Activated naive CD8-positive, alpha-beta T cell treated with anti-CD3 and anti-CD28 coated beads for 36 hours (primary cell): ENCODE measurements at regions not wholly inside any gene's neighbourhood (a gene's known extent, or its start where the extent isn't known, plus 50 kb on each side); places are given as distances from the start of the nearest gene placed in this dataset.

Experiments
- DNase-seq: peaks from one replicate; pipeline ENCODE4 v3.0.0; 2021
- H3K27ac Mint-ChIP-seq: one replicate; pipeline ENCODE4 v1.8.0; 2022; ENCODE audit warnings: mild to moderate bottlenecking, moderate library complexity, mixed read lengths
- H3K27me3 Mint-ChIP-seq: one replicate; pipeline ENCODE4 v1.8.0; 2022; ENCODE audit warnings: mild to moderate bottlenecking, mixed read lengths
- H3K36me3 Mint-ChIP-seq: one replicate; pipeline ENCODE4 v1.8.0; 2021; ENCODE audit warnings: mild to moderate bottlenecking, mixed read lengths
- H3K4me1 Mint-ChIP-seq: one replicate; pipeline ENCODE4 v1.8.0; 2021; ENCODE audit warnings: mixed read lengths
- H3K4me3 Mint-ChIP-seq: one replicate; pipeline ENCODE4 v1.8.0; 2022; ENCODE audit warnings: mild to moderate bottlenecking, moderate library complexity, mixed read lengths
- H3K9me3 Mint-ChIP-seq: one replicate; pipeline ENCODE4 v1.8.0; 2022; ENCODE audit warnings: mixed read lengths

DNA sequence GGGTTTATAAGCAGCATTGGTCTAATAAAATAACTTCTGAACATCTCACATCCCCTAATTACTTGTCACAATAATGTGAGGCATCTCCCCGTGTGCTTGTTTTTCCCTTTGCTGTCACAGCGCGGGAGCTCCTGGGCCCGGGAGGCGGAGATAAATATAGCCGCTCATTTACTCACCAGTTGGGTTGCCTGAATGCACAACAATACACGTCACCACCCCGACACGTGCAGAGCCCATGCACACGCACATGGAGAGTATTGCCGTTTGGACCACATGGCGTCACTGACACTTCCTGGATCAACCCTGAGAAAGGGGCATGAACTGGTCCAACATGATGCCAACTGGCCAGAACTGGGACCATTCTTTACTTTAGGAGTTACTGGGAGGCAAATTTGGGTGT lies 76.2 kb downstream of the MRPL46 start:
- Mint-ChIP-seq H3K27me3 (no peaks in the 10 kb centered on the region), H3K9me3 (no peaks in the 10 kb centered on the region), H3K36me3 (no peaks in the 10 kb centered on the region), H3K4me1 (no peaks in the 10 kb centered on the region), H3K27ac (no peak overlapping the region), H3K4me3 (no peak overlapping the region)
- DNase-seq, result no peak

DNA sequence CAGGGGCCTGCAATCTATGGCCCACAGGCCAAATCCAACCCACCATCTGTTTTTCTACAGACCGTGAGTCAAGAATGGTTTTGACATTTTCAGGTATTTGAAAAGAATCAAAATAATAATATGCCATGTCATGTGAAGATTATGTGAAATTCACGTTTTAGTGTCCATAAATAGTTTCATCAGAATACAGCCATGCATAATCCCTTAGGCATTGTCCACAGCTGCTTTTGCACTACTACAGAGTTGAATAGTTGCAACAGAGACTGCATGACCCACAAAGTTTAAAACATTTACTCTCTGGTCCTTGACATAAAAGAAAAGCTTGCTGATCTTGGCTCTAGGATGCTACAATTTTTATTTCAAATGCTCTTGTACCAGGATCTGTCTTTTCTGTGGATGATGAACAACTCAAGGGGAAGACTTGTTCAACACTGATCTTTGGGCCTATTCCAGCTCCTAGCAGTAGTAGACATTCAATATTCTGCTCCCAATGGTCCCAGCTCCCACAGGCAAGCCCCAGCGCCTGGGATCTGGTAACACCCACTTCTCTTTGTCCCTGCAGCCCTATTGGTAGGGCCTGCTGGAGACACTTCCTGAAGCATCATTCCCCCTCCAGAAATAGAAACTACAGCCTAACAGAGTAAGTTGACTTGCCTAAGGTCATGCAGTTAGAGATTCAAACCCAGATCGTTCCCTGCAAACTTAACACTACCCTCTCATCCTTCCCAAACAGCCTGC lies 76.9 kb downstream of the MRPL46 start:
- no peak overlapping the region for H3K27ac Mint-ChIP-seq
- no peaks in the 10 kb centered on the region for H3K27me3 Mint-ChIP-seq
- H3K4me1 Mint-ChIP-seq, result no peaks in the 10 kb centered on the region
- H3K36me3 Mint-ChIP-seq, result no peaks in the 10 kb centered on the region
- DNase-seq, result no peak
- H3K4me3 Mint-ChIP-seq, result no peak overlapping the region
- no peaks in the 10 kb centered on the region for H3K9me3 Mint-ChIP-seq

DNA sequence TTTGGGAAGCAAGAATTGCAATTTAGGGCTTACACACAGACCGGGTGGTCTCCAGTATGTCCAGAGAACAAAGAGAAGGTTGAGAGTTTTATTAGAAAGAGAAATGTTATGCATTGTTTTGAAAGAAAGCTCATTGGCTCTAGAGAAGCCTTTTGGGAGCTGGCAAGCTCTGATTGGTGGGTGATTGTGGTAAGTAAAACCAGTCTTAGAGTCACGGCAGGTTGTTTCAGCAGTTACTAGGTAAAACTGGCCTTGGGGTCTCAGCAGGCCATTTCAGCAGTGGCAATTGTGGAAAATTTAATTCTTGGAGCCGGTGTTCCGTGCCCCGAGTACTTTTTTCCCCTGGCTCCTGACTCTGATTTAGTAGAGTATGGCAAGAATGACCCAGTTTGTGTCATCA lies 78.1 kb downstream of the MRPL46 start:
- H3K27ac Mint-ChIP-seq, result no peak overlapping the region
- H3K9me3 Mint-ChIP-seq, result no peaks in the 10 kb centered on the region
- H3K4me3 Mint-ChIP-seq, result no peak overlapping the region
- no peak for DNase-seq
- no peaks in the 10 kb centered on the region for H3K36me3 Mint-ChIP-seq
- peaks cover 3% of the 10 kb centered on the region for H3K27me3 Mint-ChIP-seq
- no peaks in the 10 kb centered on the region for H3K4me1 Mint-ChIP-seq

DNA sequence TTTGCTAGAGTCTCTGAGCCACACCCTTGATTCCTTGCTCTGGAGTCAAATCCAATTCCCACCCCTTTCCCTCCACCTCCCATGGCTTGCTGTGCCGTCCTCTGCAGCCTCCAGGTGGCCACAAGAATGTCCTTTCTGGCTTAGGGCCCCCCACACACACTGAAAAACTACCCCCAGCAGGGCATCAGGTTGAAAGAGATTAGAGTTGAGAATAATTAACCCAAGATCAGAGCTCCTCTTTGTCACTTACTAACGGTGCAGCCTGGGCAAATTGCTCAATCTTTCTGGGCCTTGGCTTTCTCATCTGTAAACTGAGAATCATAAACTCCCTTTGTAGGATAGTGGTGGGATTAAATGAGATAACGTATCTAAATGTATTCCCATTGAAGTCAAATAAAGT lies 78.5 kb downstream of the MRPL46 start:
- no peak for DNase-seq
- H3K4me1 Mint-ChIP-seq, result no peaks in the 10 kb centered on the region
- no peak overlapping the region for H3K4me3 Mint-ChIP-seq
- no peaks in the 10 kb centered on the region for H3K36me3 Mint-ChIP-seq
- H3K9me3 Mint-ChIP-seq, result no peaks in the 10 kb centered on the region
- peaks cover 6% of the 10 kb centered on the region for H3K27me3 Mint-ChIP-seq
- no peak overlapping the region for H3K27ac Mint-ChIP-seq

DNA sequence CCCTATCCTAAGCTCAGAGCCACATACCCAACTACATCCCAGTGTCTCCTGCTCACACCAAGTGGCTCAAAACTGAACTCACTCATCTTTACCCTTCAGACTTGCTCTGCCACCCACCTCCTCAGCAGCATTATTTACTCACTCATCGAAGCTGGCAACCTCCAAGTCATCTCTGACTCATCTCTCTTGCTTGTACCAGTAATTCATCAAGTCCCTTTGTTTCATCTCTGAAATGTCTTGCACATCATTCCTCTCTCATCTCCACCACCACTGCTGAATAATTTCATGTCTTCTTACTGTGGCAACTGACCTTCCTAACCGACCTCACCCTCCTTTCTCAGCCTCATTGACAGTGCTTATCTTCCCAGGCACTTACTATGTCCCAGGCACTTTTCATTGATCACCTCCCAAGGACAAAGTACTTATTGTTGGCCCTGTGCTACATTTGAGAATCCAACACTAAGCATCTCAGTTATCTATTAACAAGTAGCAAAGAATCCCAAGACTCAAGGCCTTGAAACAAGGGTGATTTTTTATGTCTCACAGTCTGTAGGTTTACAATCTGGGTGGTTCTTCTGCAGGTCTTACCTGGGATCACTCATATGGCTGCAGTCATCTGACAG lies 82.0 kb downstream of the MRPL46 start:
- no peak overlapping the region for H3K4me3 Mint-ChIP-seq
- H3K4me1 Mint-ChIP-seq, result no peaks in the 10 kb centered on the region
- H3K27me3 Mint-ChIP-seq, result peaks cover 12% of the 10 kb centered on the region
- H3K27ac Mint-ChIP-seq, result no peak overlapping the region
- DNase-seq, result no peak
- no peaks in the 10 kb centered on the region for H3K9me3 Mint-ChIP-seq
- H3K36me3 Mint-ChIP-seq, result no peaks in the 10 kb centered on the region

DNA sequence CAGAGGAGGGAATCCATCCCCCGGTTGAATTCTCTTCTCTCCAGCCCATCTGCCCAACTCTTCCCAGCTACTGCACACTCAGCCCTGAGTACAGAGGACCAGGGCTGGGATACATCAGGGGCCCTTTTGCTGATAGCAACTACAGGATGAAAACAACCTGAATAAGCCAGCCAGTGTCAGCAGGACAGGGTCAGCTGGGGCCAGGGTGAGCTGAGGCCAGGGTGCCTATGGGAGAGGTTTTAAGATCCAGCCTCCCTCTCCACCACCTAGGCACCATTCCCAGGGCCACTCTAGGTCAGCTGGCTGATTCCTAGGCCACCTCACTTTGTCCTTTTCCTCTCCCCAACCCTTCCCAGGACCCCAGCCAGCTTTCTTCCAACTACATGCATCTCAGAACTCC lies 83.8 kb downstream of the MRPL46 start:
- no peak for DNase-seq
- no peaks in the 10 kb centered on the region for H3K4me1 Mint-ChIP-seq
- H3K27me3 Mint-ChIP-seq, result peaks cover 12% of the 10 kb centered on the region
- H3K4me3 Mint-ChIP-seq, result no peak overlapping the region
- no peaks in the 10 kb centered on the region for H3K36me3 Mint-ChIP-seq
- H3K9me3 Mint-ChIP-seq, result no peaks in the 10 kb centered on the region
- no peak overlapping the region for H3K27ac Mint-ChIP-seq

DNA sequence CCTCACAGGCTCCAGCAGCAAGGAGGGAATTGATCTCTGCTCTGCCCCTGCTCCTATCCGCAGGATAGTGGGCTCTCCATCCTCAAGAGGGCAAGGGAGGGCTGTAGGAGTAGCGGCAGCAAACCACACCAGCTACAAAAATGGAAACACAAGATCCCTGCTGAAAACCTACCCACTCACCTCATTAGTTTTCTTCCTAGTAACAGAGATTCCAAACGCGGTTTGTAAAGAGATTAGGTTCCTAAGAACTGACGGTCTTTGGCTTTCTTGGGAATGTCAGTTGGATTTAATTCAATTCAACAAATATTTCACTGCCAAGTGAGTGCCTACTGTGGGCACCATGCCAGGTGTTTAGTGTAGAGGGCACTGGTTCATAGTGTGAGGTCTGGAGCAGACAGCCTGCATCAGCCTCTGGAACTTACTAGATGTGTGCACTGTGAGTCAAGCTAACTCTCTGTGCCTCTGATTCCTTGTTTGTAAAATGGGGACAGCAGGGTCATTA lies 84.7 kb downstream of the MRPL46 start:
- H3K36me3 Mint-ChIP-seq, result no peaks in the 10 kb centered on the region

DNA sequence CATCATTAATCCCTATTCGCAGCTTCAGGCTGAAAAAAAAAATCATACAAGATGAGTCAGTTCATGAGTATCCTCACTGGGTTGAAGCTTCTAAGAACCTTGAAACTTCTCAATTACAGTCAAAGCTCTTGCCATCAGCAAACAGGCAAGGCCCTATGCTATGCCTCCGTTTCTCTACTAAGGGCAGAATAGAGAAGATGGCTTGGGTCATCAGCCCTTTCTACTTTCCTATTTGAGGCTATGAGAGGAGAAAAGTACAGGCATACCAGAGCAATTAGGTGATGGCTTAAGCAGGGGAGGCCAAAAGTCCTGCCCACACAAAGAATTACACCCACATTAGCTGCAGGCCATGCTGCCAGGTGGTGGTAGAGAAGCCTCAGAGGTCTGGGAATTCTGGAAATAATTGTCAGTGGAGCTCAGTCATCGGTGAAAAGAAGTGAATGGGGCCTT lies 89.0 kb downstream of the MRPL46 start:
- no peak for DNase-seq
- Mint-ChIP-seq H3K27ac (no peak overlapping the region), H3K4me3 (no peak overlapping the region), H3K9me3 (no peaks in the 10 kb centered on the region), H3K27me3 (peaks cover 6% of the 10 kb centered on the region), H3K36me3 (no peaks in the 10 kb centered on the region), H3K4me1 (no peaks in the 10 kb centered on the region)

More for the DNA sequence above, 84.7 kb downstream of the MRPL46 start:
- H3K27me3 Mint-ChIP-seq, result peaks cover 12% of the 10 kb centered on the region
- H3K27ac Mint-ChIP-seq, result no peak overlapping the region
- no peaks in the 10 kb centered on the region for H3K9me3 Mint-ChIP-seq
- H3K4me1 Mint-ChIP-seq, result no peaks in the 10 kb centered on the region
- no peak overlapping the region for H3K4me3 Mint-ChIP-seq
- no peak for DNase-seq

DNA sequence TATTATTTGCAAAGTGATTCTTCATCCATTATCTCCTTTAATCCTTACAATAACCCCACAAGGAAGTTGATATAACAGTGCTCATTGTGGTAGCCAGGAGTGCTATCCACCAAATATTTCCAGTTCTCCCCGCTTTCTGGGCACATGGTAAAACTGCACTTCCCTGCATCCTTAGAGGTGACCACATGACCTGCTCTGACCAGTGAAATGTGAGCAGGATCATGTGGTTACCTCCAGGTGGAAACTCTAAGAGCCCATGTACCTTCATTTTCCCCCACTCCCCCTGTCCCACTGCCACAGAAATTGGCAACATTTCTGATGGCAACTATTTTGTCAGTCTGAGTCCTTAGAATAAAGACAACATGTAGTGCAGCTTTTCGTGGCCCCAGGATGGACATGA lies 89.7 kb downstream of the MRPL46 start:
- Mint-ChIP-seq H3K27me3 (peaks cover 4% of the 10 kb centered on the region), H3K27ac (no peak overlapping the region), H3K9me3 (no peaks in the 10 kb centered on the region), H3K4me3 (no peak overlapping the region), H3K36me3 (no peaks in the 10 kb centered on the region), H3K4me1 (no peaks in the 10 kb centered on the region)
- no peak for DNase-seq

DNA sequence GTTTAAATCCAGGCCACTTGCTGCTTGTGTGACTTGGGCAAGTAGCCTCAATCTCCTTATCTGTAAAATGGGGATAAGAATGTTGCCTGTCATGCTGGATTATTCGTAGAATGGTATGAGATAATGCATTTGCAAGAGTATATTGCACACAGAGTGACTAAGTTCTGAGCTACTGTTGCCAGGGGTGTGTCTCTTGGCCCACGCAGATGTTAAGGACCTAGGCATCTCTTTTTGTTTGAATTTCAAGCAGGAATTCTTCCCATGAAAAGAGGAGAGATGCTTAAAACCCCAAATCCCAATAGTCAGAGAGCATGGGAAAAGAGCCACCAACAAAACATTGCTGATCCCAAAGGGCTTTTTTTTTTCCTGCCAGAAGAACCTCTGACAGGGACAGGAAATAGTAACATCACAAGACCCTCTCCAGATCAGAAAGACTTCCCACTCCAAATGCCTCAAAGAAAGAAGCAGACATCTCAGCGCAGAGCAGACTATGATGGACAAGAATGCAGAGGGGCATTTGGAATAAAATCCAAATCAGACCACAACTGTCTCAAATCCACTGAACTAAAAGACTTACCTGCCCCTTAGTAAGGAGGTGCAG lies 90.5 kb downstream of the MRPL46 start:
- H3K27me3 Mint-ChIP-seq, result peaks cover 4% of the 10 kb centered on the region

DNA sequence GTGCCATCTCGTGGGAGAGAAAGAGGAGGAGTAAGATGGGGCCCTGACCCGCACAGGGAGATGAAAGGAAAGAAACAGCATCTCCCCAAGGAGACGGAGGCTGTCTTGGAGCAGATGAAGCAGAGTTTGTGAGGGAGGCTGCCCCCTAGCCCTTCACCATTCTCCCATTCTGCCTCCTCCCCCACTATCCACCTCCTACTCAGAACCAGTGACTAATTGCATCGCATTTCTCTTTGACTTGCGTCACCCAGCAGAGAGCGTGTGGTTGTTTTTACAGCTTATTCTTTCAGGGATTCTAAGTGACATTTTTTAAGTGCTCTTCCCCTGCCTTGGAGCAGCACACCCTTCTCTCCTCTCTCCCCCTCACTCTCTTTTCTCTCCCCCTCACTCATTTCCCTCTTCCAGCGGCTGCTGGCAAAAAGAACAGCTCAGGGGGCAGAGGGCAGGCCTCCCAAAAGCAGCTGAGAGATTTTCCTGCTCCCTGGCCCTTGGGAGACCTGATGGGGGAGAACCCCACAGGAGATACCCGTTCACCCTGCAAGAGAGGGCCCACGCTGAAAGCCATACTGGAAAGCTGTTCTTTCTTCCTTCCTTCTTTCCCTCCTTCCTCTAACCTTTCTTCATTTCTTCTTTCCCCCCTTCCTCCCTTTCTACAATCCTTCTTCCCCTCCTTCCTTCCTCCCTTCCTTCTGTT lies 91.8 kb downstream of the MRPL46 start:
- H3K36me3 Mint-ChIP-seq, result no peaks in the 10 kb centered on the region
- no peak overlapping the region for H3K27ac Mint-ChIP-seq
- H3K9me3 Mint-ChIP-seq, result no peaks in the 10 kb centered on the region
- H3K4me1 Mint-ChIP-seq, result no peaks in the 10 kb centered on the region
- no peak overlapping the region for H3K4me3 Mint-ChIP-seq
- DNase-seq, result no peak
- H3K27me3 Mint-ChIP-seq, result peaks cover 4% of the 10 kb centered on the region

More for the DNA sequence above, 90.5 kb downstream of the MRPL46 start:
- no peaks in the 10 kb centered on the region for H3K9me3 Mint-ChIP-seq
- H3K4me3 Mint-ChIP-seq, result no peak overlapping the region
- no peak for DNase-seq
- H3K4me1 Mint-ChIP-seq, result no peaks in the 10 kb centered on the region
- no peak overlapping the region for H3K27ac Mint-ChIP-seq
- H3K36me3 Mint-ChIP-seq, result no peaks in the 10 kb centered on the region

DNA sequence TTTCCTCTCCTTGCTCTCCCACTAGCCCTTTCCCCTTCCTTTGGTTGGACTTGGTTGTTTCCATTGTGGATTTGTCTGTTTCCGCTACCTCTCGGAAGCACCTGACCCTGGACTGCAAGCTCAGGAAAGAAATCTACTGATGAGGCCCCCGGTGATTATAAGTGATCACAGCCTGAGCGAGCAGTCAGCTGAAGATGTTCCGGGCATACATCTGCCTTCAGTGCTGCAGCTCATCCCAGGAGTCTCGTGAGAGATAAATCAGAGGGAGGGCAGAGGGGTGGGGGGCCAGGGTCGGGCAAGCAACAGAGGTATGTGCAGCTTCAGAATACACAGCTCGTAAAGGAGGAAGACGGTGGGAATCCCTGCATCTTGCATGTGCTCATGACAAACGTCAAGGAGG lies 102.1 kb downstream of the MRPL46 start:
- H3K27me3 Mint-ChIP-seq, result peaks cover 3% of the 10 kb centered on the region
- H3K36me3 Mint-ChIP-seq, result no peaks in the 10 kb centered on the region
- H3K27ac Mint-ChIP-seq, result no peak overlapping the region
- DNase-seq, result no peak
- H3K9me3 Mint-ChIP-seq, result peaks cover 1% of the 10 kb centered on the region
- no peak overlapping the region for H3K4me3 Mint-ChIP-seq
- H3K4me1 Mint-ChIP-seq, result no peaks in the 10 kb centered on the region

DNA sequence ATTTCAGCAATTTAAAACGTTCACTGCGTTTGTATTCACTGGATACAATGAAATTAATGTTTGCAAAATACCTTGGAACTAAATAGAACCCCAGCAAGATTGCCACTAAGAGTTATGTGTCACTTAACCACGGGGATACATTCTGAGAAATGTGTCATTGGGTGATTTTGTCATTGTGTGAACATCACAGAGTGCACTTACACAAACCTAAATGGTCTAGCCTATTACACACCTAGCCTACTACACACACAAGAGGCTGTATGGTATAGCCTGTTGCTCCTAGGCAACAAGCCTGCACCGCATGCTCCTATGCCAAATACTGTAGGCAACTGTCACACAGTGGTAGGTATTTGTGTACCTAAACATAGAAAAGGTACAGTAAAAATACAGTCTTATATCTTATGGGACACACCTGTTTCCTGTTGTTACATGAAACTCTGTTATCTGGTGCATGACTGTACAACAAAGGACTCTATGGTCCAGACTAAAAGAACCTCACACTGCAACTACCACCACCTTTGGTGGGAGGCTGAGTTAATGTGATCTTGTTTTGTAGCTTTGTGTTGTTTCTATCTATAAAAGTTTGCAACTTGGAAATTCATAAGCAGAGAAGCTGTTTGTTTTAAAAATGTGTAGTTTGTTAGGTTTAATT lies 92.2 kb upstream of the NTRK3 start:
- H3K4me3 Mint-ChIP-seq, result no peak overlapping the region
- peaks cover 8% of the 10 kb centered on the region for H3K9me3 Mint-ChIP-seq
- no peak overlapping the region for H3K27ac Mint-ChIP-seq
- H3K4me1 Mint-ChIP-seq, result no peaks in the 10 kb centered on the region
- peaks cover 4% of the 10 kb centered on the region for H3K27me3 Mint-ChIP-seq
- DNase-seq, result no peak
- H3K36me3 Mint-ChIP-seq, result no peaks in the 10 kb centered on the region

DNA sequence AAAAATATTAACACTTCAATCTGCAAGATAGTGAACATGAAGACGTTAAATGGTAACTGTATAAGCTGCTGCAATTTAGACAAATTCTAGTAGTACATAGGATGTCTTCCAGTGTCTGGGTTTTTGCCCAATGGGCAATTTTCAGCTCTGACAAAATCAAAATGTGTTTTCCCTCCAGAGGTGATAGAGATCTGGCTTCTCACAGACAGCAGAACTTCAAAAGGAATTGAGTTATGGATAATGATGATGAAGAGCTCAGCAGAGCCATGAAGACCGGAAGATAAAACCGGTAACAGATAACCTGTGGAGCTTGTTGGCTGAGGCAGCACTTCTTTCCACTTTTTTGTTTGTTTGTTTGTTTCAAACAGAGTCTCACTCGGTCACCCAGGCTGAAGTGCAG lies 89.4 kb upstream of the NTRK3 start:
- no peak for DNase-seq
- Mint-ChIP-seq H3K27ac (no peak overlapping the region), H3K4me3 (no peak overlapping the region), H3K27me3 (peaks cover 4% of the 10 kb centered on the region), H3K4me1 (no peaks in the 10 kb centered on the region), H3K36me3 (no peaks in the 10 kb centered on the region), H3K9me3 (no peaks in the 10 kb centered on the region)

DNA sequence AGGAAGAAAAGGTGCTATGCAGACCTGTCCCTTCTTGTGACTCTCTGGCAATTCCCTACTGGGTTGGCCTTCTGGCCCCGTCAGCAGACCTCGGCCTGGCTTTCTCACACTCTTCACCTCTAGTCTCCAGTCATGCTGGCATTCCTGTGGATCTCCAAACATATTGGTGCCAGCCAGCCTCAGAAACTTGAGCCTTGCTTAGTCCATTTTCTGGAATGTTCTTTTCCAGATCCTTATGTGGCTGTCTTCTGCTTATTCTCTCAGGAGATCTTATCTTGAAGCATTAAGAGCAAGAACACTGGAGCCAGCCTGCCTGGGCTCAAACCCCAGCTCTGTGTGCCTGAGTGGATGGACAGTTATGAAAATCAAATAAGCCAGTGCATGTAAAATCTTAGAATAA lies 88.2 kb upstream of the NTRK3 start:
- H3K36me3 Mint-ChIP-seq, result no peaks in the 10 kb centered on the region
- no peaks in the 10 kb centered on the region for H3K9me3 Mint-ChIP-seq
- H3K4me3 Mint-ChIP-seq, result no peak overlapping the region
- DNase-seq, result no peak
- H3K4me1 Mint-ChIP-seq, result no peaks in the 10 kb centered on the region
- no peak overlapping the region for H3K27ac Mint-ChIP-seq
- H3K27me3 Mint-ChIP-seq, result peaks cover 4% of the 10 kb centered on the region
